Glutamatergic neuron (in vitro differentiated cells): ENCODE measurements at regions not wholly inside any gene's neighbourhood (a gene's known extent, or its start where the extent isn't known, plus 50 kb on each side); places are given as distances from the start of the nearest gene placed in this dataset.
"Not testable (repeated sequence)": the region's sequence is repeated elsewhere in the genome, so short reads cannot be mapped to it uniquely, and the experiment has no call there.

Experiments
- DNase-seq: peaks from one replicate; pipeline ENCODE4 v3.0.0; 2022
- H3K27ac Mint-ChIP-seq: one replicate; pipeline ENCODE4 v1.8.0; 2020; ENCODE audit warnings: mild to moderate bottlenecking, mixed read lengths, inconsistent platforms; ENCODE audit not compliant: unreplicated experiment
- H3K27me3 Mint-ChIP-seq: one replicate; pipeline ENCODE4 v1.8.0; 2020; ENCODE audit warnings: mild to moderate bottlenecking, moderate library complexity, mixed read lengths, inconsistent platforms; ENCODE audit not compliant: unreplicated experiment
- H3K36me3 Mint-ChIP-seq: one replicate; pipeline ENCODE4 v1.8.0; 2020; ENCODE audit warnings: mild to moderate bottlenecking, mixed read lengths, inconsistent platforms; ENCODE audit not compliant: unreplicated experiment
- H3K4me1 Mint-ChIP-seq: one replicate; pipeline ENCODE4 v1.8.0; 2020; ENCODE audit warnings: mild to moderate bottlenecking, low read depth, mixed read lengths, inconsistent platforms; ENCODE audit not compliant: unreplicated experiment
- H3K4me3 Mint-ChIP-seq: one replicate; pipeline ENCODE4 v1.8.0; 2020; ENCODE audit warnings: mild to moderate bottlenecking, mixed read lengths, inconsistent platforms; ENCODE audit not compliant: unreplicated experiment
- H3K9me3 Mint-ChIP-seq: one replicate; pipeline ENCODE4 v1.8.0; 2020; ENCODE audit warnings: mild to moderate bottlenecking, moderate library complexity, mixed read lengths, inconsistent platforms; ENCODE audit not compliant: unreplicated experiment
- TF ChIP-seq, protein P1 (sequence below): fragments of 200-600 bp; sonication (generic); IDR thresholded peaks from one replicate; pipeline ENCODE4 v1.5.0; 2021; ENCODE audit not compliant: partially characterized antibody, unreplicated experiment

DNA sequence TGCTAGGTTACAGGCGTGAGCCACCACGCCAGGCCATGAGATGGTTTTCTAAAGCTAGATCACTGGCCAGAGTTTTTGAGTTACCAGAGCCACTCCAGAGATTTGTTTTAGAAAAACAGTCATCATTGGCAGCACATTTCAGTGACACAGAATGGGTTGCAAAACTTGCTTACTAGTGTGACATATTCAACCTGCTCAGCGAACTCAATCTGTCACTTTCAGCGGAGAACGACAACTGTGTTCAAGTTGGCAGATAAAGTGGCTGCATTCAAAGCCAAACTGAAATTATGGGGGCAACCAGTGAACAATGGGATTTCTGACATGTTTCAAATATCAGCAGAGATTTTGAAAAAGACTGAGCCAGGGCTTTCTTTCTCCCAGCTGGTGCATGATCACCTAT lies 456.3 kb upstream of the ISX start:
- Mint-ChIP-seq H3K27me3 (no peaks in the 10 kb centered on the region), H3K4me1 (no peaks in the 10 kb centered on the region), H3K36me3 (no peaks in the 10 kb centered on the region), H3K4me3 (no peak overlapping the region), H3K27ac (no peak overlapping the region), H3K9me3 (no peaks in the 10 kb centered on the region)
- no peak for DNase-seq
- TF ChIP-seq, protein P1, sequence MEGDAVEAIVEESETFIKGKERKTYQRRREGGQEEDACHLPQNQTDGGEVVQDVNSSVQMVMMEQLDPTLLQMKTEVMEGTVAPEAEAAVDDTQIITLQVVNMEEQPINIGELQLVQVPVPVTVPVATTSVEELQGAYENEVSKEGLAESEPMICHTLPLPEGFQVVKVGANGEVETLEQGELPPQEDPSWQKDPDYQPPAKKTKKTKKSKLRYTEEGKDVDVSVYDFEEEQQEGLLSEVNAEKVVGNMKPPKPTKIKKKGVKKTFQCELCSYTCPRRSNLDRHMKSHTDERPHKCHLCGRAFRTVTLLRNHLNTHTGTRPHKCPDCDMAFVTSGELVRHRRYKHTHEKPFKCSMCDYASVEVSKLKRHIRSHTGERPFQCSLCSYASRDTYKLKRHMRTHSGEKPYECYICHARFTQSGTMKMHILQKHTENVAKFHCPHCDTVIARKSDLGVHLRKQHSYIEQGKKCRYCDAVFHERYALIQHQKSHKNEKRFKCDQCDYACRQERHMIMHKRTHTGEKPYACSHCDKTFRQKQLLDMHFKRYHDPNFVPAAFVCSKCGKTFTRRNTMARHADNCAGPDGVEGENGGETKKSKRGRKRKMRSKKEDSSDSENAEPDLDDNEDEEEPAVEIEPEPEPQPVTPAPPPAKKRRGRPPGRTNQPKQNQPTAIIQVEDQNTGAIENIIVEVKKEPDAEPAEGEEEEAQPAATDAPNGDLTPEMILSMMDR, result no peak

GRCh38 chr22:34620161-34620560 lies 445.8 kb upstream of the ISX start:
- Mint-ChIP-seq H3K4me3 (no peak overlapping the region), H3K27me3 (peaks cover 2% of the 10 kb centered on the region), H3K36me3 (no peaks in the 10 kb centered on the region), H3K9me3 (peaks cover 2% of the 10 kb centered on the region), H3K27ac (no peak overlapping the region), H3K4me1 (no peaks in the 10 kb centered on the region)
- TF ChIP-seq, protein P1, result no peak
- DNase-seq, result no peak

DNA sequence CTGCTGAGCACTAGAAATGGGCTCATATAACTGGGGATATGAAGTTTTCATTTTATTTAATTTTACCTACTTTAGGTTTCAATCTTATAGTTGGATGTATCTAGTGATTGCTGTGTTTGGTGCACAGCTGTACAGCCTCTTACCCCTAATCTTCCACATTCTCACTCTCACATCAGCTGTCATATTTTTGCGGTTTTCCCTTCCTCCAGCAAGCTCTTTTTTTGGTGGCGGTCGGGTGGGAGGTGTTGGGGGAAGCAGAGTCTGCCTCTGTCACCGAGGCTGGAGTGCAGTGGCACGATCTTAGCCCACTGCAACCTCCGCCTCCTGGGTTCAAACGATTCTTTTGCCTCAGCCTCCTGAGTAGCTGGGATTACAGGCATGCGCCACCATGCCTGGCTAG lies 445.1 kb upstream of the ISX start:
- TF ChIP-seq, protein P1, result no peak
- Mint-ChIP-seq H3K4me1 (no peaks in the 10 kb centered on the region), H3K4me3 (no peak overlapping the region), H3K36me3 (no peaks in the 10 kb centered on the region), H3K9me3 (peaks cover 3% of the 10 kb centered on the region), H3K27ac (no peak overlapping the region), H3K27me3 (peaks cover 2% of the 10 kb centered on the region)
- no peak for DNase-seq

DNA sequence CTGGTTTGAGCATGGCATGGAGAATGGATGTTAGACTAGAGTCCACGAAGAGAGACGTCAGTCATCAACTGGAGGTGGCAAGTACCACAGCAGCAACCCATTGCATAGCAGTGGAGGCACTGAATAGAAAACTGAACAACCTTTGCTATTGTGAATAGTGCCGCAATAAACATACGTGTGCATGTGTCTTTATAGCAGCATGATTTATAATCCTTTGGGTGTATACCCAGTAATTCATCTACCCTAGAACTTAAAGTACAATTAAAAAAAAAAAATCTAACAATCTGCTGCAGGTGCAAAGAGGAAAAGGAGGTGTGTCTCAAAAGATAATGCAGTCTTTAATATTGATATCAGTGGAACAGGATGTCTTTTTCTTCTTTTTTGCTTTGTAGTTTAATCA lies 443.4 kb upstream of the ISX start:
- TF ChIP-seq, protein P1, result no peak
- Mint-ChIP-seq H3K4me1 (no peaks in the 10 kb centered on the region), H3K36me3 (no peaks in the 10 kb centered on the region), H3K4me3 (no peak overlapping the region), H3K27ac (no peak overlapping the region), H3K27me3 (peaks cover 2% of the 10 kb centered on the region), H3K9me3 (peaks cover 3% of the 10 kb centered on the region)
- no peak for DNase-seq

DNA sequence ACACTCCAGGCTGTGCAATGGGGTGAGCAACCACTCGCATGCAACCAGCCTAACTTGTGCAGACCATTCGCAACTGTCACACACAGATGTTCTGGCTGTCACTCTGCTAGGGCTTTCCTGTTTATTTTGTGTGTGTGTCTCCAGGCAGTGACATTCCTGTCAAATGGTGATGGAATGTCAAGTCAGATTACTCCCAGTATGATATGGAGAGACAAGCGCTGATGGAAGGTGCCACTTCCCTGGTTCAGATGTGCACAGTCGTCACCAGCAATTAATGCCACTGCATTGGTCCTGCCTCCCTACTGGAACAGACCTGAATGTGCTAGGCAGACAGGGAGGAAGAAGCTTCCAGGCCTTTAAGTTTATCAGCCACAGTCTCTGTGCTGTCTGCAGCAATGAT lies 442.4 kb upstream of the ISX start:
- H3K4me3 Mint-ChIP-seq, result no peak overlapping the region
- H3K36me3 Mint-ChIP-seq, result peaks cover 1% of the 10 kb centered on the region
- TF ChIP-seq, protein P1, result no peak
- no peak overlapping the region for H3K27ac Mint-ChIP-seq
- no peak for DNase-seq
- peaks cover 5% of the 10 kb centered on the region for H3K9me3 Mint-ChIP-seq
- H3K4me1 Mint-ChIP-seq, result no peaks in the 10 kb centered on the region
- peaks cover 2% of the 10 kb centered on the region for H3K27me3 Mint-ChIP-seq

GRCh38 chr22:34625892-34626291 lies 440.1 kb upstream of the ISX start:
- H3K27me3 Mint-ChIP-seq, H3K9me3 Mint-ChIP-seq, H3K27ac Mint-ChIP-seq, DNase-seq, H3K4me1 Mint-ChIP-seq, H3K4me3 Mint-ChIP-seq: not testable (repeated sequence)
- H3K36me3 Mint-ChIP-seq, result peaks cover 10% of the 10 kb centered on the region
